CD14-positive monocyte (primary cell): ENCODE measurements at regions not wholly inside any gene's neighbourhood (a gene's known extent, or its start where the extent isn't known, plus 50 kb on each side); places are given as distances from the start of the nearest gene placed in this dataset.

Experiments
- DNase-seq, 3 donors: peaks; one replicate each; pipeline ENCODE4 v3.0.0-alpha.2; 2011 to 2022
- H2AFZ ChIP-seq: 2 replicates; pipeline ENCODE4 v1.6.0; 2012; ENCODE audit warnings: mild to moderate bottlenecking, low read depth, low read length, inconsistent platforms; ENCODE audit not compliant: insufficient read depth, poor library complexity, severe bottlenecking
- H3K27ac ChIP-seq, 2 donors: 1 replicate in 1 of 2; 2 replicates in 1 of 2; pipeline ENCODE4 v1.5.1; 2012 to 2013; ENCODE audit warnings: low read length in 2 of 2, control low read depth in 1 of 2, inconsistent platforms in 1 of 2, low read depth in 1 of 2, mild to moderate bottlenecking in 1 of 2
- H3K27me3 ChIP-seq, 2 donors: one replicate each; pipeline versions ENCODE4 v1.6.0 to v1.6.1; 2011 to 2013; ENCODE audit warnings: low read length in 2 of 2; ENCODE audit not compliant: control insufficient read depth in 2 of 2, insufficient read depth in 2 of 2
- H3K36me3 ChIP-seq, 2 donors: replicated peaks in 1 of 2; 1 replicate in 1 of 2; 2 replicates in 1 of 2; pipeline versions ENCODE4 v1.5.1 to v1.6.1; 2012 to 2013; ENCODE audit warnings: low read length in 2 of 2, control low read depth in 1 of 2, inconsistent platforms in 1 of 2, mild to moderate bottlenecking in 1 of 2; ENCODE audit not compliant: insufficient read depth in 2 of 2, control insufficient read depth in 1 of 2
- H3K4me1 ChIP-seq, 2 donors: 1 replicate in 1 of 2; 2 replicates in 1 of 2; pipeline versions ENCODE4 v1.5.1 to v1.6.1; 2012 to 2013; ENCODE audit warnings: low read length in 2 of 2, control low read depth in 1 of 2, inconsistent platforms in 1 of 2, mild to moderate bottlenecking in 1 of 2, moderate library complexity in 1 of 2; ENCODE audit not compliant: insufficient read depth in 2 of 2, control insufficient read depth in 1 of 2
- H3K4me2 ChIP-seq: replicated peaks from 2 replicates; pipeline ENCODE3; 2012; ENCODE audit warnings: low read length, moderate library complexity, mild to moderate bottlenecking; ENCODE audit not compliant: poor library complexity, severe bottlenecking; ENCODE audit errors: extremely low read depth
- H3K4me3 ChIP-seq, 3 experiments: fragments of 200-600 bp in 1 of 3; sonication (generic) in 1 of 3; replicated peaks in 1 of 3; 1 replicate in 2 of 3; 2 replicates in 1 of 3; pipeline ENCODE4 v1.5.1; 2011 to 2013; ENCODE audit warnings: low read length in 3 of 3, mild to moderate bottlenecking in 3 of 3, control low read depth in 2 of 3, low read depth in 2 of 3, inconsistent platforms in 1 of 3, moderate library complexity in 1 of 3
- H3K79me2 ChIP-seq: 2 replicates; pipeline ENCODE4 v1.6.0; 2012; ENCODE audit warnings: mild to moderate bottlenecking, control low read depth, inconsistent platforms, low read length, moderate library complexity; ENCODE audit not compliant: insufficient read depth
- H3K9ac ChIP-seq: 2 replicates; pipeline ENCODE4 v1.6.0; 2017; ENCODE audit warnings: low read length, mild to moderate bottlenecking; ENCODE audit not compliant: insufficient read depth, poor library complexity, severe bottlenecking
- H3K9me3 ChIP-seq, 2 donors: replicated peaks in 1 of 2; 1 replicate in 1 of 2; 2 replicates in 1 of 2; pipeline versions ENCODE4 v1.5.1 to v1.6.1; 2012 to 2013; ENCODE audit warnings: low read length in 2 of 2, control low read depth in 1 of 2; ENCODE audit not compliant: control insufficient read depth in 1 of 2, insufficient read depth in 1 of 2
- H4K20me1 ChIP-seq: 2 replicates; pipeline ENCODE4 v1.6.0; 2012; ENCODE audit warnings: mild to moderate bottlenecking, low read length, control low read depth, moderate library complexity; ENCODE audit not compliant: insufficient read depth
- H3K27ac Mint-ChIP-seq, 7 donors: one replicate each; pipeline ENCODE4 v1.8.0; 2020; ENCODE audit warnings: mild to moderate bottlenecking in 7 of 7, mixed read lengths in 7 of 7, moderate library complexity in 6 of 7, inconsistent platforms in 2 of 7
- H3K27me3 Mint-ChIP-seq, 3 donors: one replicate each; pipeline ENCODE4 v1.8.0; 2021 to 2022; ENCODE audit warnings: low read depth in 3 of 3, mild to moderate bottlenecking in 3 of 3, mixed read lengths in 3 of 3, moderate library complexity in 3 of 3, inconsistent platforms in 1 of 3
- H3K36me3 Mint-ChIP-seq, 2 donors: one replicate each; pipeline ENCODE4 v1.8.0; 2020; ENCODE audit warnings: mixed read lengths in 2 of 2, inconsistent platforms in 1 of 2, mild to moderate bottlenecking in 1 of 2
- H3K4me1 Mint-ChIP-seq: one replicate; pipeline ENCODE4 v1.8.0; 2020; ENCODE audit warnings: mild to moderate bottlenecking, mixed read lengths
- H3K4me3 Mint-ChIP-seq, 2 donors: one replicate each; pipeline ENCODE4 v1.8.0; 2020; ENCODE audit warnings: mild to moderate bottlenecking in 2 of 2, mixed read lengths in 2 of 2, moderate library complexity in 1 of 2
- H3K9me3 Mint-ChIP-seq, 7 donors: one replicate each; pipeline ENCODE4 v1.8.0; 2020 to 2022; ENCODE audit warnings: mixed read lengths in 7 of 7, mild to moderate bottlenecking in 6 of 7, moderate library complexity in 6 of 7, inconsistent platforms in 2 of 7
- CTCF ChIP-seq: fragments of 200-600 bp; IDR thresholded peaks from one replicate; pipeline ENCODE4 v1.8.0; 2022; ENCODE audit warnings: antibody characterized with exemption, mild to moderate bottlenecking
- WGBS: methylation state at CpG from one replicate; pipeline ENCODE4 v1.1.5; 2013; ENCODE audit warnings: missing lambda C conversion rate; ENCODE audit not compliant: insufficient coverage; 5-methylcytosine and 5-hydroxymethylcytosine counted together
- intact Hi-C, 2 donors: fragments of 100-400 bp; cut with micrococcal nuclease; formaldehyde crosslinking; loops; one replicate each; pipeline versions ENCODE4 v1.15.0 to v1.15.1; 2023

GRCh38 chr2:71897836-71898235 lies 249.8 kb downstream of the CYP26B1 start:
- H3K27ac Mint-ChIP-seq, result peak overlapping the region in 2 of 7 donors; percentile 13 to 17
- no peak for TF ChIP-seq CTCF

GRCh38 chr2:71897137-71897480 lies 250.6 kb downstream of the CYP26B1 start:
- H3K79me2 ChIP-seq, result no peaks in the 10 kb centered on the region
- no peaks in the 10 kb centered on the region for H3K36me3 Mint-ChIP-seq
- H4K20me1 ChIP-seq, result no peaks in the 10 kb centered on the region
- no peaks in the 10 kb centered on the region for H3K9me3 ChIP-seq
- no peaks in the 10 kb centered on the region for H3K27me3 ChIP-seq
- H3K36me3 ChIP-seq, result no peaks in the 10 kb centered on the region
- no peak overlapping the region for H3K4me3 ChIP-seq
- WGBS, result 80% methylated on average over 6 of the region's 6 CpGs
- no peak for TF ChIP-seq CTCF
- DNase-seq, result no peak
- H3K27me3 Mint-ChIP-seq, result peaks cover 5 to 14% (median 5%) of the 10 kb centered on the region in 3 donors
- no peak overlapping the region for H2AFZ ChIP-seq
- H3K27ac ChIP-seq, result no peak overlapping the region
- H3K4me1 ChIP-seq, result no peaks in the 10 kb centered on the region
- H3K9ac ChIP-seq, result no peak overlapping the region
- no peaks in the 10 kb centered on the region for H3K4me1 Mint-ChIP-seq
- H3K4me3 Mint-ChIP-seq, result no peak overlapping the region
- H3K27ac Mint-ChIP-seq, result no peak overlapping the region
- peaks cover 0 to 6% (median 0%) of the 10 kb centered on the region in 7 donors for H3K9me3 Mint-ChIP-seq
- intact Hi-C loops, result no loop called here
- H3K4me2 ChIP-seq, result no peak overlapping the region

More at GRCh38 chr2:71897836-71898235, 249.8 kb downstream of the CYP26B1 start:
- Histone ChIP-seq H3K4me1 (no peaks in the 10 kb centered on the region), H2AFZ (no peak overlapping the region), H3K9me3 (no peaks in the 10 kb centered on the region), H3K4me2 (no peak overlapping the region), H3K9ac (no peak overlapping the region), H3K36me3 (no peaks in the 10 kb centered on the region), H3K27ac (no peak overlapping the region), H4K20me1 (no peaks in the 10 kb centered on the region), H3K4me3 (no peak overlapping the region), H3K27me3 (no peaks in the 10 kb centered on the region), H3K79me2 (no peaks in the 10 kb centered on the region)
- peaks cover 0 to 6% (median 0%) of the 10 kb centered on the region in 7 donors for H3K9me3 Mint-ChIP-seq
- peaks cover 5 to 11% (median 5%) of the 10 kb centered on the region in 3 donors for H3K27me3 Mint-ChIP-seq
- 91% methylated on average over 7 of the region's 7 CpGs for WGBS
- intact Hi-C loops, result no loop called here
- no peaks in the 10 kb centered on the region for H3K36me3 Mint-ChIP-seq
- no peaks in the 10 kb centered on the region for H3K4me1 Mint-ChIP-seq
- no peak for DNase-seq
- no peak overlapping the region for H3K4me3 Mint-ChIP-seq
